ENCODE measurements at regions not wholly inside any gene's neighbourhood (a gene's known extent, or its start where the extent isn't known, plus 50 kb on each side); places are given as distances from the start of the nearest gene placed in this dataset.
"Not testable (repeated sequence)": the region's sequence is repeated elsewhere in the genome, so short reads cannot be mapped to it uniquely, and the experiment has no call there.

DNA sequence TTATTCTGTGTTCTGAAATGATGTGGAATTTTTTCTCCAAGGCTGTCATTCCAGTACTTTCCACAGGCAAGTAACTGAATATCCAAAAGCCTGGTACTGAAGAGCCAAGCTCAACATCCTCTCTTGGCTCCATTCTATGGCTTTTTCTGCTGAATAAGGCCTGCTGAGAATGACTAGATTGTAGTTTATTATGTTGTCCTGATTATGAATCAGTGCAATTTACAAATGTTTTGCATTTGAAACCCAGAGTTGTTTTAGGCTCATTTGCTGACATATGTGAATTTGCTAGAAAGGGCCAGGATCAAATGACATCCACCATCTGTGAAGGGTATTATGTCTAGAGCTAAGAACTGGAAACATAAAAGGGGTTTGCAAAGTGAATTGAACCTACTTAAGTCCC is 596.6 kb downstream of the KCTD12 start:
- no peaks in the 10 kb centered on the region for H3K27me3 Mint-ChIP-seq (ENCODE audit: low read depth, unreplicated experiment)
- H2AFZ ChIP-seq (ENCODE audit: low read depth, low read length), result no peak overlapping the region
- no peak for FAIRE-seq

DNA sequence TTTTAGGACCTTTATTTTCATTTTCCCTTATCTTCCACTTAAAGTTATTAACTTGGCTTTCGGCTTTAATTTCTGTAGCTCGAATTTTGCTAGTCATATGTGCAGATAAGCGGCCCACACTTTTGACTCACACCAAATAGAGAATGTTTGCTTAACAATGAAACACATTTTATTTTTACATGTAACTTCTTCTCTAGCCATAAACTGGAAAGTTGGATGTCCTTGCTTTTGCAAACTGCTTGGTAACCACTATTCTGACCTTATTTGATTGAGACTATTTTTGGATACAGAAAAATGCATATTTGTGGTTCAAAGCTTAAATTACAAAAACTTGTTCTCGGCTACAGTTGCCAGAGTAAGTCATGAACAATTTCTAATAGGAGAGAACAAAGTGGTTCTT is 600.0 kb downstream of the KCTD12 start:
- Histone ChIP-seq H3K4me3 (ENCODE audit: insufficient read depth, low read depth, low read length) (no peak overlapping the region), H3K9me3 (ENCODE audit: insufficient read depth, low read depth, low read length) (no peaks in the 10 kb centered on the region), H3K27me3 (ENCODE audit: insufficient read depth, low read length) (no peaks in the 10 kb centered on the region), H4K20me1 (ENCODE audit: insufficient read depth, low read length) (no peaks in the 10 kb centered on the region), H3K4me2 (ENCODE audit: low read length) (peak overlapping the region; percentile 10), H3K9ac (ENCODE audit: low read length) (no peak overlapping the region), H3K36me3 (ENCODE audit: insufficient read depth, low read length) (no peaks in the 10 kb centered on the region), H2AFZ (ENCODE audit: low read depth, low read length) (no peak overlapping the region), H3K79me2 (ENCODE audit: insufficient read depth, low read length) (no peaks in the 10 kb centered on the region), H3K27ac (ENCODE audit: low read depth, low read length) (no peak overlapping the region), H3K4me1 (ENCODE audit: insufficient read depth, low read length) (peaks cover 3% of the 10 kb centered on the region)
- Mint-ChIP-seq H3K27ac (ENCODE audit: unreplicated experiment) (no peak overlapping the region), H3K27me3 (ENCODE audit: low read depth, unreplicated experiment) (no peaks in the 10 kb centered on the region), H3K4me1 (ENCODE audit: low read depth, unreplicated experiment) (peaks cover 14% of the 10 kb centered on the region), H3K36me3 (ENCODE audit: low read depth, unreplicated experiment) (no peaks in the 10 kb centered on the region), H3K4me3 (ENCODE audit: unreplicated experiment) (no peak overlapping the region), H3K9me3 (ENCODE audit: unreplicated experiment) (peaks cover 6% of the 10 kb centered on the region)
- FAIRE-seq, result no peak
- DNase-seq (ENCODE audit: low read depth), result peak; percentile 73
- TF ChIP-seq EZH2 (IDR thresholded peaks at IDR 0.05; ENCODE audit: insufficient read depth, low read length), result no peak
- TF ChIP-seq, protein P1, sequence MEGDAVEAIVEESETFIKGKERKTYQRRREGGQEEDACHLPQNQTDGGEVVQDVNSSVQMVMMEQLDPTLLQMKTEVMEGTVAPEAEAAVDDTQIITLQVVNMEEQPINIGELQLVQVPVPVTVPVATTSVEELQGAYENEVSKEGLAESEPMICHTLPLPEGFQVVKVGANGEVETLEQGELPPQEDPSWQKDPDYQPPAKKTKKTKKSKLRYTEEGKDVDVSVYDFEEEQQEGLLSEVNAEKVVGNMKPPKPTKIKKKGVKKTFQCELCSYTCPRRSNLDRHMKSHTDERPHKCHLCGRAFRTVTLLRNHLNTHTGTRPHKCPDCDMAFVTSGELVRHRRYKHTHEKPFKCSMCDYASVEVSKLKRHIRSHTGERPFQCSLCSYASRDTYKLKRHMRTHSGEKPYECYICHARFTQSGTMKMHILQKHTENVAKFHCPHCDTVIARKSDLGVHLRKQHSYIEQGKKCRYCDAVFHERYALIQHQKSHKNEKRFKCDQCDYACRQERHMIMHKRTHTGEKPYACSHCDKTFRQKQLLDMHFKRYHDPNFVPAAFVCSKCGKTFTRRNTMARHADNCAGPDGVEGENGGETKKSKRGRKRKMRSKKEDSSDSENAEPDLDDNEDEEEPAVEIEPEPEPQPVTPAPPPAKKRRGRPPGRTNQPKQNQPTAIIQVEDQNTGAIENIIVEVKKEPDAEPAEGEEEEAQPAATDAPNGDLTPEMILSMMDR (IDR thresholded peaks at IDR 0.05; ENCODE audit: insufficient read depth, low read depth, low read length), result no peak

More for the DNA sequence above, 596.6 kb downstream of the KCTD12 start:
- Histone ChIP-seq H3K9me3 (ENCODE audit: insufficient read depth, low read depth, low read length) (no peaks in the 10 kb centered on the region), H3K27ac (ENCODE audit: low read depth, low read length) (no peak overlapping the region), H3K27me3 (ENCODE audit: insufficient read depth, low read length) (no peaks in the 10 kb centered on the region), H3K36me3 (ENCODE audit: insufficient read depth, low read length) (no peaks in the 10 kb centered on the region), H3K4me2 (ENCODE audit: low read length) (no peak overlapping the region), H3K4me1 (ENCODE audit: insufficient read depth, low read length) (peaks cover 10% of the 10 kb centered on the region), H3K9ac (ENCODE audit: low read length) (no peak overlapping the region), H4K20me1 (ENCODE audit: insufficient read depth, low read length) (no peaks in the 10 kb centered on the region), H3K79me2 (ENCODE audit: insufficient read depth, low read length) (no peaks in the 10 kb centered on the region), H3K4me3 (ENCODE audit: insufficient read depth, low read depth, low read length) (no peak overlapping the region)
- Mint-ChIP-seq H3K4me3 (ENCODE audit: unreplicated experiment) (no peak overlapping the region), H3K36me3 (ENCODE audit: low read depth, unreplicated experiment) (no peaks in the 10 kb centered on the region), H3K4me1 (ENCODE audit: low read depth, unreplicated experiment) (peaks cover 31% of the 10 kb centered on the region), H3K27ac (ENCODE audit: unreplicated experiment) (no peak overlapping the region), H3K9me3 (ENCODE audit: unreplicated experiment) (peaks cover 6% of the 10 kb centered on the region)
- no peak for TF ChIP-seq EZH2 (IDR thresholded peaks at IDR 0.05; ENCODE audit: insufficient read depth, low read length)
- TF ChIP-seq, protein P1 (IDR thresholded peaks at IDR 0.05; ENCODE audit: insufficient read depth, low read depth, low read length), result no peak
- no peak for DNase-seq (ENCODE audit: low read depth)

DNA sequence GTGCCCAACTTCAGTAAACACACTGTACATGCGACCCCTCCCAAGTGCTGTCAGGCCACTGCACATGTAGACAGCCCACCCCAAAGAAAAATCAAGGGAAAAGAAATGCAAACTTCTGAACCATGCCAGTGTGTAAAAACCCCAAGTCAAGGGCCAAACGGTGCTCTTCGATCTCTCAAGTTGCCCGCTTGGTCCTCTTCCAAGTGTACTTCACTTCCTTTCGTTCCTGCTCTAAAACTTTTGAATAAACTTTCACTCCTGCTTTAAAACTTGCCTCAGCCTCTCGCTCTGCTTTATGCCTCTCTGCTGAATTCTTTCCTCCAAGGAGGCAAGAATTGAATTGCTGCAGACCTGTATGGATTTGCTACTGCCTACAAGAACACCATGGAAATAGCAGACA is 600.7 kb downstream of the KCTD12 start:
- DNase-seq (ENCODE audit: low read depth), result no peak
- no peak for TF ChIP-seq EZH2 (IDR thresholded peaks at IDR 0.05; ENCODE audit: insufficient read depth, low read length)
- TF ChIP-seq, protein P1 (IDR thresholded peaks at IDR 0.05; ENCODE audit: insufficient read depth, low read depth, low read length), result no peak
- Mint-ChIP-seq H3K27me3 (ENCODE audit: low read depth, unreplicated experiment) (no peaks in the 10 kb centered on the region), H3K27ac (ENCODE audit: unreplicated experiment) (peak overlapping the region; percentile 55), H3K36me3 (ENCODE audit: low read depth, unreplicated experiment) (no peaks in the 10 kb centered on the region), H3K4me1 (ENCODE audit: low read depth, unreplicated experiment) (peaks cover 14% of the 10 kb centered on the region), H3K4me3 (ENCODE audit: unreplicated experiment) (no peak overlapping the region), H3K9me3 (ENCODE audit: unreplicated experiment) (peaks cover 6% of the 10 kb centered on the region)
- Histone ChIP-seq H4K20me1 (ENCODE audit: insufficient read depth, low read length) (no peaks in the 10 kb centered on the region), H3K9ac (ENCODE audit: low read length) (no peak overlapping the region), H3K27ac (ENCODE audit: low read depth, low read length) (no peak overlapping the region), H3K79me2 (ENCODE audit: insufficient read depth, low read length) (no peaks in the 10 kb centered on the region), H3K27me3 (ENCODE audit: insufficient read depth, low read length) (no peaks in the 10 kb centered on the region), H3K4me1 (ENCODE audit: insufficient read depth, low read length) (peaks cover 3% of the 10 kb centered on the region), H3K36me3 (ENCODE audit: insufficient read depth, low read length) (no peaks in the 10 kb centered on the region), H2AFZ (ENCODE audit: low read depth, low read length) (no peak overlapping the region), H3K9me3 (ENCODE audit: insufficient read depth, low read depth, low read length) (no peaks in the 10 kb centered on the region), H3K4me2 (ENCODE audit: low read length) (peak overlapping the region; percentile 10), H3K4me3 (ENCODE audit: insufficient read depth, low read depth, low read length) (no peak overlapping the region)
- no peak for FAIRE-seq

DNA sequence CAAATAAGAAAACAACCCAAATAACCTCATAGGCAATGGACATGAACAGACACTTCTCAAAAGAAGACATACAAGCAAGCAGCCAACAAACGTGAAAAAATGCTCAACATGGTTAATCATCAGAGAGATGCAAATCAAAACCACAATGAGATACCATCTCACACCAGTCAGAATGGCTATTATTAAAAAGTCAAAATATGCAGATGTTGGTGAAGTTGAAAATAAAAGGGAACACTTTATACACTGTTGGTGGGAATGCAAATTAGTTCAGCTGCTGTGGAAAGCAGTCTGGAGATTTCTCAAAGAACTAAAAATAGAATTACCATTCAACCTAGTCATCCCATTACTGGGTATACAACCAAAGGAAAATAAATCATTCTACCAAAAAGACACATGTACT is 606.4 kb downstream of the KCTD12 start:
- not testable (repeated sequence) for H2AFZ ChIP-seq (ENCODE audit: low read depth, low read length); H3K4me2 ChIP-seq (ENCODE audit: low read length); H3K79me2 ChIP-seq (ENCODE audit: insufficient read depth, low read length); H3K4me3 Mint-ChIP-seq (ENCODE audit: unreplicated experiment); H3K27ac Mint-ChIP-seq (ENCODE audit: unreplicated experiment); H3K9me3 ChIP-seq (ENCODE audit: insufficient read depth, low read depth, low read length); H3K27me3 ChIP-seq (ENCODE audit: insufficient read depth, low read length); H3K27ac ChIP-seq (ENCODE audit: low read depth, low read length); H3K4me3 ChIP-seq (ENCODE audit: insufficient read depth, low read depth, low read length); H3K36me3 ChIP-seq (ENCODE audit: insufficient read depth, low read length); H3K4me1 ChIP-seq (ENCODE audit: insufficient read depth, low read length); H3K4me1 Mint-ChIP-seq (ENCODE audit: low read depth, unreplicated experiment); FAIRE-seq; H3K9me3 Mint-ChIP-seq (ENCODE audit: unreplicated experiment); H4K20me1 ChIP-seq (ENCODE audit: insufficient read depth, low read length); H3K9ac ChIP-seq (ENCODE audit: low read length); H3K27me3 Mint-ChIP-seq (ENCODE audit: low read depth, unreplicated experiment); H3K36me3 Mint-ChIP-seq (ENCODE audit: low read depth, unreplicated experiment)
- DNase-seq (ENCODE audit: low read depth), result peak; percentile 6
